Caco-2 (cell line): ENCODE measurements at regions not wholly inside any gene's neighbourhood (a gene's known extent, or its start where the extent isn't known, plus 50 kb on each side); places are given as distances from the start of the nearest gene placed in this dataset.

Experiments used
- BruUV-seq: library from RNA; stranded (reverse); fragments of 400-500 nt; replicated peaks from 2 replicates; lab custom pipeline; 2021; lab: Mats Ljungman, UMichigan
- CTCF ChIA-PET: fragments of 300-600 bp; sonication (Branson Sonifier 250); formaldehyde crosslinking; loops from one replicate; lab custom pipeline; 2022; ENCODE audit warnings: antibody characterized with exemption; lab: Charles Lee
- POLR2A ChIA-PET: fragments of 300-600 bp; sonication (Branson Sonifier 250); formaldehyde crosslinking; loops from one replicate; lab custom pipeline; 2022; ENCODE audit warnings: antibody characterized with exemption; lab: Charles Lee
- DNase-seq, 2 experiments: peaks; one replicate each; pipeline versions ENCODE4 v3.0.0 to v3.0.0-alpha.2; 2020 to 2022
- H3K27me3 ChIP-seq: replicated peaks from 2 replicates; pipeline ENCODE4 v1.6.0; 2011; ENCODE audit warnings: low read length; ENCODE audit not compliant: control insufficient read depth, insufficient read depth
- H3K36me3 ChIP-seq: 2 replicates; pipeline ENCODE4 v1.5.1; 2011; ENCODE audit warnings: low read length; ENCODE audit not compliant: control insufficient read depth, insufficient read depth
- H3K4me1 ChIP-seq: fragments of 250-450 bp; sonication (Bioruptor Pico); 2 replicates; pipeline ENCODE4 v1.5.1; 2020; ENCODE audit warnings: mild to moderate bottlenecking
- H3K4me3 ChIP-seq: 2 replicates; pipeline ENCODE4 v1.5.1; 2011; ENCODE audit warnings: low read depth, mild to moderate bottlenecking, control low read depth, low read length
- H3K9me3 ChIP-seq: fragments of 250-450 bp; sonication (Bioruptor Pico); 2 replicates; pipeline ENCODE4 v1.5.1; 2020; ENCODE audit warnings: mild to moderate bottlenecking, moderate library complexity
- H3K27ac Mint-ChIP-seq: one replicate; pipeline ENCODE4 v1.8.0; 2022; ENCODE audit warnings: mixed read lengths; ENCODE audit not compliant: unreplicated experiment
- H3K27me3 Mint-ChIP-seq: one replicate; pipeline ENCODE4 v1.8.0; 2022; ENCODE audit warnings: mixed read lengths; ENCODE audit not compliant: insufficient read depth, unreplicated experiment
- H3K36me3 Mint-ChIP-seq: one replicate; pipeline ENCODE4 v1.8.0; 2022; ENCODE audit warnings: mild to moderate bottlenecking, mixed read lengths; ENCODE audit not compliant: insufficient read depth, unreplicated experiment
- H3K4me1 Mint-ChIP-seq: one replicate; pipeline ENCODE4 v1.8.0; 2022; ENCODE audit warnings: low read depth, mixed read lengths; ENCODE audit not compliant: unreplicated experiment
- H3K4me3 Mint-ChIP-seq: one replicate; pipeline ENCODE4 v1.8.0; 2022; ENCODE audit warnings: mild to moderate bottlenecking, moderate library complexity, mixed read lengths; ENCODE audit not compliant: unreplicated experiment
- H3K9me3 Mint-ChIP-seq: one replicate; pipeline ENCODE4 v1.8.0; 2022; ENCODE audit warnings: mixed read lengths; ENCODE audit not compliant: unreplicated experiment
- CTCF ChIP-seq, 2 experiments: fragments of 200-600 bp in 1 of 2; IDR thresholded peaks; 1 replicate in 1 of 2; 2 replicates in 1 of 2; pipeline versions ENCODE4 v1.5.1 to v1.8.0; 2011 to 2022; ENCODE audit warnings: antibody characterized with exemption in 1 of 2, control low read depth in 1 of 2, inconsistent platforms in 1 of 2, low read depth in 1 of 2, low read length in 1 of 2, mild to moderate bottlenecking in 1 of 2, moderate library complexity in 1 of 2; ENCODE audit not compliant: insufficient read depth in 1 of 2, severe bottlenecking in 1 of 2, unreplicated experiment in 1 of 2
- intact Hi-C: fragments of 100-400 bp; cut with micrococcal nuclease; formaldehyde crosslinking; loops from one replicate; pipeline ENCODE4 v1.10.0; 2022; ENCODE audit not compliant: unreplicated experiment

- no peaks in the 10 kb centered on the region for H3K36me3 Mint-ChIP-seq
- CTCF ChIA-PET = no interaction called here
- H3K27me3 ChIP-seq = peaks cover 2% of the 10 kb centered on the region; the same call in 1 of the 2 replicates
- intact Hi-C loops = no loop called here
- H3K36me3 ChIP-seq = no peaks in the 10 kb centered on the region
- no peak for DNase-seq
- peaks cover 29% of the 10 kb centered on the region for H3K27me3 Mint-ChIP-seq
- H3K9me3 ChIP-seq = no peaks in the 10 kb centered on the region
- no peak overlapping the region for H3K4me3 ChIP-seq
- no peaks in the 10 kb centered on the region for H3K4me1 Mint-ChIP-seq
- no peak overlapping the region for H3K4me3 Mint-ChIP-seq
- H3K27ac Mint-ChIP-seq = no peak overlapping the region
- H3K4me1 ChIP-seq = no peaks in the 10 kb centered on the region
- no peaks in the 10 kb centered on the region for H3K9me3 Mint-ChIP-seq
- no peak for TF ChIP-seq CTCF (IDR thresholded peaks at IDR 0.05; ENCODE audit: insufficient read depth in 1 of 2, low read depth in 1 of 2, low read length in 1 of 2, severe bottlenecking in 1 of 2, unreplicated experiment in 1 of 2)
- POLR2A ChIA-PET = no interaction called here
- no TSS peak for BruUV-seq
Observed at GRCh38 chr7:131957338-131958020, 401.1 kb upstream of the PODXL start.

- CTCF ChIA-PET = no interaction called here
Observed at GRCh38 chr7:131956864-131957263, 400.4 kb upstream of the PODXL start.

GRCh38 chr7:131955679-131956078 is 399.3 kb upstream of the PODXL start:
- Histone ChIP-seq H3K36me3 (no peaks in the 10 kb centered on the region), H3K9me3 (no peaks in the 10 kb centered on the region), H3K4me3 (no peak overlapping the region), H3K4me1 (no peaks in the 10 kb centered on the region), H3K27me3 (peaks cover 2% of the 10 kb centered on the region; the same call in 1 of the 2 replicates)
- intact Hi-C loops = no loop called here
- Mint-ChIP-seq H3K9me3 (no peaks in the 10 kb centered on the region), H3K27me3 (peaks cover 23% of the 10 kb centered on the region), H3K4me3 (no peak overlapping the region), H3K36me3 (no peaks in the 10 kb centered on the region), H3K27ac (no peak overlapping the region), H3K4me1 (no peaks in the 10 kb centered on the region)
- no TSS peak for BruUV-seq
- ChIA-PET POLR2A (no interaction called here), CTCF (interaction anchor here (0.9 kb wide), 1 partner anchor 8 kb away, joined by 4 read pairs; no protein-coding TSS in a partner anchor)
- no peak for TF ChIP-seq CTCF (IDR thresholded peaks at IDR 0.05; ENCODE audit: insufficient read depth in 1 of 2, low read depth in 1 of 2, low read length in 1 of 2, severe bottlenecking in 1 of 2, unreplicated experiment in 1 of 2)
- DNase-seq = no peak

More at GRCh38 chr7:131956864-131957263, 400.4 kb upstream of the PODXL start:
- no peak for TF ChIP-seq CTCF (IDR thresholded peaks at IDR 0.05; ENCODE audit: insufficient read depth in 1 of 2, low read depth in 1 of 2, low read length in 1 of 2, severe bottlenecking in 1 of 2, unreplicated experiment in 1 of 2)
- H3K9me3 ChIP-seq = no peaks in the 10 kb centered on the region
- Mint-ChIP-seq H3K36me3 (no peaks in the 10 kb centered on the region), H3K27ac (no peak overlapping the region), H3K4me3 (no peak overlapping the region), H3K4me1 (no peaks in the 10 kb centered on the region), H3K27me3 (peaks cover 24% of the 10 kb centered on the region), H3K9me3 (no peaks in the 10 kb centered on the region)
- POLR2A ChIA-PET = no interaction called here
- H3K36me3 ChIP-seq = no peaks in the 10 kb centered on the region
- DNase-seq = no peak
- intact Hi-C loops = no loop called here
- H3K4me1 ChIP-seq = no peaks in the 10 kb centered on the region
- H3K27me3 ChIP-seq = peaks cover 2% of the 10 kb centered on the region; the same call in 1 of the 2 replicates
- no peak overlapping the region for H3K4me3 ChIP-seq
- no TSS peak for BruUV-seq
